CD4-positive, CD25-positive, alpha-beta regulatory T cell (primary cell): ENCODE measurements at regions not wholly inside any gene's neighbourhood (a gene's known extent, or its start where the extent isn't known, plus 50 kb on each side); places are given as distances from the start of the nearest gene placed in this dataset.

Experiments used
- ATAC-seq, 2 donors: fragments of 150-1000 bp; cut with Tn5 transposase; one replicate each; pipeline ENCODE4 v1.10.0; 2021; ENCODE audit warnings: low read depth in 2 of 2, moderate number of reproducible peaks in 2 of 2, moderate library complexity in 1 of 2
- DNase-seq, 3 donors: peaks; one replicate each; pipeline versions ENCODE4 v3.0.0 to v3.0.0-alpha.2; 2012 to 2022; ENCODE audit warnings: mixed read lengths in 1 of 3
- H3K27ac ChIP-seq: one replicate; pipeline ENCODE4 v1.7.0; 2013; ENCODE audit warnings: mild to moderate bottlenecking, low read length; ENCODE audit not compliant: insufficient read depth, poor library complexity, severe bottlenecking
- H3K27me3 ChIP-seq: one replicate; pipeline ENCODE4 v1.7.0; 2013; ENCODE audit warnings: low read length; ENCODE audit not compliant: control insufficient read depth, insufficient read depth
- H3K36me3 ChIP-seq: one replicate; pipeline ENCODE4 v1.7.0; 2013; ENCODE audit warnings: mild to moderate bottlenecking, low read length, moderate library complexity; ENCODE audit not compliant: control insufficient read depth, insufficient read depth
- H3K4me1 ChIP-seq: 2 replicates; pipeline ENCODE4 v1.7.0; 2013; ENCODE audit warnings: mild to moderate bottlenecking, low read length; ENCODE audit not compliant: insufficient read depth, control insufficient read depth, poor library complexity, severe bottlenecking
- H3K4me3 ChIP-seq: one replicate; pipeline ENCODE4 v1.7.0; 2013; ENCODE audit warnings: low read depth, mild to moderate bottlenecking, low read length, moderate library complexity
- H3K9me3 ChIP-seq, 2 experiments: 1 replicate in 1 of 2; 2 replicates in 1 of 2; pipeline ENCODE4 v1.7.0; 2013; ENCODE audit warnings: low read length in 2 of 2, mild to moderate bottlenecking in 1 of 2, moderate library complexity in 1 of 2; ENCODE audit not compliant: control insufficient read depth in 2 of 2
- H3K27ac Mint-ChIP-seq, 3 donors: one replicate each; pipeline ENCODE4 v1.8.0; 2020 to 2022; ENCODE audit warnings: mild to moderate bottlenecking in 3 of 3, mixed read lengths in 3 of 3, moderate library complexity in 2 of 3
- H3K27me3 Mint-ChIP-seq: one replicate; pipeline ENCODE4 v1.8.0; 2022; ENCODE audit warnings: mild to moderate bottlenecking, mixed read lengths
- H3K36me3 Mint-ChIP-seq: one replicate; pipeline ENCODE4 v1.8.0; 2020; ENCODE audit warnings: mixed read lengths
- H3K4me1 Mint-ChIP-seq, 4 donors: one replicate each; pipeline ENCODE4 v1.8.0; 2020 to 2022; ENCODE audit warnings: mixed read lengths in 4 of 4, mild to moderate bottlenecking in 1 of 4
- H3K4me3 Mint-ChIP-seq, 4 donors: one replicate each; pipeline ENCODE4 v1.8.0; 2020 to 2022; ENCODE audit warnings: mild to moderate bottlenecking in 4 of 4, mixed read lengths in 4 of 4, moderate library complexity in 3 of 4
- H3K9me3 Mint-ChIP-seq, 7 donors: one replicate each; pipeline ENCODE4 v1.8.0; 2020 to 2022; ENCODE audit warnings: mixed read lengths in 7 of 7, mild to moderate bottlenecking in 3 of 7, moderate library complexity in 2 of 7

DNA sequence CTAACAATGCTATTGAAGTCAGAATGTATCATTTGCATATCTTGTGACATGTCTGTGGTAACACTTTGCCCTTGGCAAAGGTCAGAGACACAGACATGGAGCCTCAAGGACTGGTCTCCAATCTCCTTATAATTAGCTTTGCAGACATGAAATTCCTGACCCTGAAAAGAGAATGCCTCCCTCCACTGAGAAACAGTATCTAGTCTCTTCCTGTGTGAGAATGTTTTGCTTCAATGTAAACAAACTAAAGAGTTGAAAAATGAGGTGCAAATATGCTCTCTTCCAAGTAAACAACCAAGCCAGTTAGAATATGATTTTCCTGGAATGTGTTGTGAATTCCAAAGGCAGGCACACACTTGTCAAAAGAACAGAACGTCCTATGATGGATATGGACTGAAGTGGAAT lies 407.1 kb upstream of the MARCKS start:
- H3K27ac Mint-ChIP-seq: no peak overlapping the region
- H3K4me3 Mint-ChIP-seq: no peak overlapping the region
- no peak overlapping the region for H3K27ac ChIP-seq
- DNase-seq (no peak), ATAC-seq (no peak)
- no peaks in the 10 kb centered on the region for H3K4me1 ChIP-seq
- no peaks in the 10 kb centered on the region for H3K36me3 ChIP-seq
- H3K4me3 ChIP-seq: no peak overlapping the region
- peaks cover 0 to 3% of the 10 kb centered on the region in 2 experiments for H3K9me3 ChIP-seq
- no peaks in the 10 kb centered on the region for H3K36me3 Mint-ChIP-seq
- no peaks in the 10 kb centered on the region for H3K4me1 Mint-ChIP-seq
- peaks cover 4% of the 10 kb centered on the region for H3K27me3 Mint-ChIP-seq
- no peaks in the 10 kb centered on the region for H3K27me3 ChIP-seq
- H3K9me3 Mint-ChIP-seq: peaks cover 0 to 9% (median 2%) of the 10 kb centered on the region in 7 donors

DNA sequence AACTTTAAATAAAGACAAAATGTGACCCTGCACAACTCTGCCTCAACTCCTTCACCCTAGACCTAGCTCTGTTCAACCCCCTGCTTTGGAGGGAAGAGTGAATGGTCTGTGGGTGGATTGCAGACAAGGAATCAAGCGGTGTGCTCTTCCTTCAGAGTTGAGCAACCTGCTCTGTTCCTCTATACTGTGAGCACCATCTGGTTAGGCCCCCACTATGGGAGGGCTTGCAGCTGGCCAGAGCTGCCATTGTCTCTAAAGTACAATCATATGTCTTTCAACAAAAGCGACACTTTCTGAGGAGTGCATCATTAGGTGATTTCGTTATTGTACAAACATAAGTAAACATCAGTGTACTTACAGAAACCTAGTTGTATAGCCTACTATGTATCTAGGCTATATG lies 406.1 kb upstream of the MARCKS start:
- peaks cover 0 to 5% (median 4%) of the 10 kb centered on the region in 7 donors for H3K9me3 Mint-ChIP-seq
- no peak overlapping the region for H3K27ac Mint-ChIP-seq
- H3K27me3 ChIP-seq: no peaks in the 10 kb centered on the region
- H3K4me1 Mint-ChIP-seq: no peaks in the 10 kb centered on the region
- DNase-seq (no peak), ATAC-seq (no peak)
- H3K4me3 Mint-ChIP-seq: no peak overlapping the region
- H3K36me3 ChIP-seq: no peaks in the 10 kb centered on the region
- no peak overlapping the region for H3K27ac ChIP-seq
- peaks cover 4% of the 10 kb centered on the region for H3K27me3 Mint-ChIP-seq
- no peaks in the 10 kb centered on the region for H3K4me1 ChIP-seq
- peaks cover 0 to 3% of the 10 kb centered on the region in 2 experiments for H3K9me3 ChIP-seq
- H3K36me3 Mint-ChIP-seq: no peaks in the 10 kb centered on the region
- no peak overlapping the region for H3K4me3 ChIP-seq

DNA sequence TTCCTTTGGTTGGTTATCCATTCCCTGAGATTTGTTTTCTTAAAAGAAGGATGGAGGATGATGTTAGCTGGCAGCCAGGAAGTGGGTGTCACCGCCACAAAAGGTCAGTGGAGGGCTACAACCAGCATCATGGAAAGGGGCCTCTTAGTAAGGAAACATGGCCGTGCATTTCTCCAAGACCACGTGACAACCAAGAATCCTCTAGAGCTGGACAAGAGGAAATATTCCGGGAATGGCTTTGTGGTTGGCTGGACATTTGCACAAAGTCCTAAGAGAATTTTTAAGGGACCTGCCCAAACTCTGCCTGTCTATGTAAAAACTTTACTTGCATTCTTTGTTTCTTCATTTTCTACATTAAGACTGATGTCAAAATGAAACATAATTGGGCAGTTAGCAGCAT lies 399.9 kb upstream of the MARCKS start:
- no peaks in the 10 kb centered on the region for H3K36me3 Mint-ChIP-seq
- no peaks in the 10 kb centered on the region for H3K36me3 ChIP-seq
- no peak for DNase-seq
- H3K4me3 Mint-ChIP-seq: no peak overlapping the region
- no peaks in the 10 kb centered on the region for H3K27me3 Mint-ChIP-seq
- H3K27ac ChIP-seq: no peak overlapping the region
- H3K9me3 ChIP-seq: no peaks in the 10 kb centered on the region
- H3K4me3 ChIP-seq: no peak overlapping the region
- ATAC-seq: no peak
- no peaks in the 10 kb centered on the region for H3K27me3 ChIP-seq
- H3K4me1 ChIP-seq: no peaks in the 10 kb centered on the region
- H3K4me1 Mint-ChIP-seq: no peaks in the 10 kb centered on the region
- H3K9me3 Mint-ChIP-seq: peaks cover 0 to 5% (median 0%) of the 10 kb centered on the region in 7 donors
- no peak overlapping the region for H3K27ac Mint-ChIP-seq

DNA sequence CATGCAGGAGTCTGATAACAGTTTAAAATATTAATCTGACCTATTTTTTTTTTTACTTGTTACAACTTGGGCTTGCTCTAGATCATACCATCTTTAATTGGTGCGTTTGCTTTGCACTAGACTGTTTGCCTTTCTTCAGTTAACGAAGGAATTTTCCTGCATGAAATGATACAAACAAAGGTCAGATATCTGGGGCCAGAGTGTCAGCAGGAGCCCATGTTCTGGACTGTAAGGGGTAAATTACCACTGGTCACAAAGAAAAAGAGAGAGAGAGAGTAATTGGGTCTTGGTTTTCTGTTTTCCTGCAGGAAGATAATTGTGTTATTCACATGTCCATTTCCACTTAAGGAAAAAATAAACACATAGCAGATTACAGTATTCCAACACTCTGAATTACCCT lies 399.4 kb upstream of the MARCKS start:
- Mint-ChIP-seq H3K36me3 (no peaks in the 10 kb centered on the region), H3K27ac (no peak overlapping the region), H3K27me3 (no peaks in the 10 kb centered on the region), H3K9me3 (peaks cover 0 to 5% (median 0%) of the 10 kb centered on the region in 7 donors), H3K4me1 (no peaks in the 10 kb centered on the region), H3K4me3 (no peak overlapping the region)
- ATAC-seq (no peak), DNase-seq (no peak)
- Histone ChIP-seq H3K27ac (no peak overlapping the region), H3K4me3 (no peak overlapping the region), H3K9me3 (no peaks in the 10 kb centered on the region), H3K27me3 (no peaks in the 10 kb centered on the region), H3K36me3 (no peaks in the 10 kb centered on the region), H3K4me1 (no peaks in the 10 kb centered on the region)

DNA sequence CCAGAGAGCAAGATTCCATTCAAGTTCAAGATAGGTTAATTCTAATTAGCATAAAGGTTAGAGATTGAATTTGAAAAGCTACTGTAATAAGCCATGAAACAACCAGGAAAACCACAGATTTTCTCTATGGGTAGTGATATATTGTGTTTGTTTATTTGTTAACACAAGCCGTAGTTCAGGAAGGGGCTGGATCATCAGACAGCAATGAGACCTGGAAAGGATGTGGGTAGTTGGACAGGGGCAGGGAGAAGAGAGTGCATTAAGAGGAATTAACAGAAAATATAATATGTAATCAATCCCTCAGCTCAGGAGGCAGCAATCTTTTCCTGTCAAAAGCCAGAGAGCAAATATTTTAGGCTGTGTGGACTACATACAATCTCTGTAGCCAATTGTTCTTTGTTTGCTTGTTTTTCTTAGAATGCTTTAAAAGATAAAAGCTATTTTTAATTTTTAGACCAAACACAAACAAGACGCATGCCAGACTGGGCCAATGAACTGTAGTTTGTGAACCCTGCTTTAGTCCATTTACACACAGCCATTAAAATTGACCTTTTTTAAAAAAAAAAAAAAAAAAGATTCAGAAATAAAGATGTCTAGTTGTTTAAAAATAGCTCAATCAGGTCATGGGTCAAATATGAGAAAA lies 398.7 kb upstream of the MARCKS start:
- Mint-ChIP-seq H3K36me3 (no peaks in the 10 kb centered on the region), H3K27me3 (no peaks in the 10 kb centered on the region), H3K27ac (no peak overlapping the region), H3K4me3 (no peak overlapping the region), H3K9me3 (peaks cover 0 to 5% (median 0%) of the 10 kb centered on the region in 7 donors), H3K4me1 (no peaks in the 10 kb centered on the region)
- Histone ChIP-seq H3K4me1 (no peaks in the 10 kb centered on the region), H3K4me3 (no peak overlapping the region), H3K27me3 (no peaks in the 10 kb centered on the region), H3K27ac (no peak overlapping the region), H3K36me3 (no peaks in the 10 kb centered on the region), H3K9me3 (no peaks in the 10 kb centered on the region)
- DNase-seq (no peak), ATAC-seq (no peak)

DNA sequence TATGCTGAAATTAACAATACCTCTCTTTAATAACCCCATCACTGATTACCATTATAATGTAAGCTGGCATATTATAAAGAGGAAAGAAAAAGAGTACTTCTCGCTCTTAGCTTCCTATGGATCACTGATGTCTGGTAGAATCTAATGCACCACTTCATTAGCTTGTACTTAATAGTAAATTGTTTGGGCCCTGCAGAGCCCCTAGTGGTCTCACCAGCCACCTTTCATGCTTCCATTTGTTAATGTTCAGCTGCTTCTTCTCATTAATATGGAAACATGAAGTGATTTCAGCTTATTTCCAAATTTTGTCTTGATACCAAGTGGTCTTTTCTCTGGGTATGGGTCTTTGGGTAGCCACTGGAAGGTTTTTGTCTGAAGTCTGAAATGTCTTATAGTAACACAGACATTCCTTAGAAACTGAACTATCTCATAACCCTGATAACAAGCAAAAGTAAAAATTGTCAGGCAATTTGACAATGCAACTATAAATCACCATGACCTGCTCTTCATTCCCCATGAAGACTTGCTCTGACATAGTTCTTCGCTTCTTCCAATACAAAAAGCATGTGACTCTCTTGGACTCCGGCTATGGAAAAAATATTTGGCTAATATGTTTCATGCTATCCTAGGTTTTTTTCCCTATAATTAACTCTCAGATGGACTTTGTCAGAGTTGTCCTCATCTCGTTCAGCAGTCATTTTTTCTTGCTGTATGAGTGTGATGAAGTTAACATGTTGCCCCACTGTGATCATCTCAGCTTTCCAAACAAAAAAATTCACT lies 395.8 kb upstream of the MARCKS start:
- ATAC-seq (no peak), DNase-seq (no peak)
- H3K36me3 Mint-ChIP-seq: no peaks in the 10 kb centered on the region
- H3K4me3 ChIP-seq: no peak overlapping the region
- no peaks in the 10 kb centered on the region for H3K36me3 ChIP-seq
- H3K4me1 Mint-ChIP-seq: no peaks in the 10 kb centered on the region
- H3K4me3 Mint-ChIP-seq: no peak overlapping the region
- no peaks in the 10 kb centered on the region for H3K27me3 ChIP-seq
- no peaks in the 10 kb centered on the region for H3K9me3 ChIP-seq
- H3K27ac ChIP-seq: no peak overlapping the region
- peaks cover 0 to 5% (median 0%) of the 10 kb centered on the region in 7 donors for H3K9me3 Mint-ChIP-seq
- H3K27me3 Mint-ChIP-seq: no peaks in the 10 kb centered on the region
- no peaks in the 10 kb centered on the region for H3K4me1 ChIP-seq
- H3K27ac Mint-ChIP-seq: no peak overlapping the region

DNA sequence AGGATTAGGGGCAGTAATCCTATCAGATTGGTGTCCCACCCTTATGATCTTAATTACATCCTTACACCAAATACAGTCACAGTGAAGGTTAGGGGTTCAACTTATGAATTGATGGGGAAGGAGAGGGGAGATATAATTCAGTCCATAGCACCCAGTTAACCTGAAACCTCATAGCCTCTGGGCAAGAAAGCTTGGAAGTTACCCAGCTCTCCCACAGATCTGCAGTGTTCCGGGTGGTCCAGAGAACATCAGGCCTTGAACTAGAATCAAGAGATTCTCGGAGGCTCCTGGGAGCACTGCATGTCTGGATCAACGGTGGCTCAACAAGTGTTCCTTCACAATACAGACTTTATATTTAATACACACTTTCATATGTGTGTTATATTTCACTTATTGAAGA lies 392.6 kb upstream of the MARCKS start:
- Mint-ChIP-seq H3K4me3 (no peak overlapping the region), H3K36me3 (no peaks in the 10 kb centered on the region), H3K27ac (no peak overlapping the region), H3K9me3 (peaks cover 0 to 6% (median 2%) of the 10 kb centered on the region in 7 donors), H3K27me3 (no peaks in the 10 kb centered on the region), H3K4me1 (no peaks in the 10 kb centered on the region)
- Histone ChIP-seq H3K27ac (no peak overlapping the region), H3K4me1 (no peaks in the 10 kb centered on the region), H3K9me3 (no peaks in the 10 kb centered on the region), H3K27me3 (no peaks in the 10 kb centered on the region), H3K36me3 (no peaks in the 10 kb centered on the region), H3K4me3 (no peak overlapping the region)
- DNase-seq (no peak), ATAC-seq (no peak)

DNA sequence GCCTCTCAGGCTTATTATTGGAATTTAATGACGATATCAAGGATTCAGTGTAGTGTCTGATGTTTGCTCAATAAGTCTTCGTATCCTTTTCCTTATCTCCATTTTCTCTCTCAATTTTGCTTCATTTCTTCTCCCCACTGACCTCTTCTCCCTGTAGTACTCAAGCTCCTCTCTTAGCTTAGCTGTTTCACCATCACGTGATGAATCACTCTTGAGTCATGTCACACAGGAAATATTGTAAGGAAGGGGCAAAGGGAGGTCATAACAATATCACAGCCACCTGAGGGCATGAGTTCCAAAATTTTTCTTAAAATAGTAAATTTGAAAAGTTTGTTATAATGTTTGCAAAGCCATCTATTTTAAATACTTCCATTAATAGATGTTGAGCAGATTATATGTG lies 392.2 kb upstream of the MARCKS start:
- no peaks in the 10 kb centered on the region for H3K4me1 ChIP-seq
- no peak for DNase-seq
- H3K4me3 Mint-ChIP-seq: no peak overlapping the region
- H3K4me1 Mint-ChIP-seq: no peaks in the 10 kb centered on the region
- ATAC-seq: no peak
- H3K27me3 ChIP-seq: no peaks in the 10 kb centered on the region
- H3K9me3 ChIP-seq: no peaks in the 10 kb centered on the region
- H3K27ac ChIP-seq: no peak overlapping the region
- H3K27ac Mint-ChIP-seq: no peak overlapping the region
- H3K36me3 ChIP-seq: no peaks in the 10 kb centered on the region
- H3K4me3 ChIP-seq: no peak overlapping the region
- no peaks in the 10 kb centered on the region for H3K27me3 Mint-ChIP-seq
- H3K36me3 Mint-ChIP-seq: no peaks in the 10 kb centered on the region
- H3K9me3 Mint-ChIP-seq: peaks cover 0 to 7% (median 2%) of the 10 kb centered on the region in 7 donors
